ENCODE measurements at regions not wholly inside any gene's neighbourhood (a gene's known extent, or its start where the extent isn't known, plus 50 kb on each side); places are given as distances from the start of the nearest gene placed in this dataset.

- no peak for TF ChIP-seq CTCF (IDR thresholded peaks at IDR 0.05)
- no peak for TF ChIP-seq POLR2A (IDR thresholded peaks at IDR 0.05)
Measured at GRCh38 chr9:13932528-13933267, 381.2 kb downstream of the NFIB start.

Measured in Peyer's patch (tissue), 4 donors.